ENCODE measurements at regions not wholly inside any gene's neighbourhood (a gene's known extent, or its start where the extent isn't known, plus 50 kb on each side); places are given as distances from the start of the nearest gene placed in this dataset.

DNA sequence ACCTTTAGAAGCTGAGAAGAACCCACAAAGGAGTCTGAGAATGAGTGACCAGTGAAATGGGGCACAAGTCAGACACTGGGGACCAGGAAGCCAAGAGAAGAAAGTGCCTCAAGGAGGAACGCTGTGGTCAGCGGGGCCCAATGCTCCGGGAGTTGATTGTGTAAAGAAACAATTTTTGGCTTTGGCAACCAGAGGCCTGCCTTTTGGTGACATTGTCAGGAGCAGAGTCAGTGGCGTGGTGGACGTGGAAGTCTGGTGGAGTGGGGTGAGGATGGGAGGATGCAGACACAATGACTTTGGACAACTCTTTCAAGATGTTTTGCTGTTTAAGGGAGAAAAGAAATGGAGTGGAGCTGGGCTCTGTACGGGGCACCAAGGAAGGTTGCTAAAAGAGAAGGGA is 100.2 kb upstream of the SEC11C start:
- Histone ChIP-seq H3K23ac (ENCODE audit: insufficient read length) (no peak overlapping the region), H2BK120ac (replicated peaks; ENCODE audit: low read depth, low read length) (no peak overlapping the region), H3K36me3 (ENCODE audit: control insufficient read depth in 2 of 4, insufficient read depth in 4 of 4, low read length in 3 of 4) (no peaks in the 10 kb centered on the region), H3K9ac (replicated peaks in 1 of 4; ENCODE audit: extremely low read depth in 1 of 4, low read depth in 3 of 4, low read length in 3 of 4) (no peak overlapping the region), H3K4me2 (ENCODE audit: insufficient read depth in 1 of 2, low read depth in 2 of 2, low read length in 2 of 2) (no peak overlapping the region), H3K9me3 (ENCODE audit: insufficient read depth in 2 of 2, low read depth in 1 of 2, low read length in 1 of 2) (no peaks in the 10 kb centered on the region), H3K27me3 (replicated peaks in 1 of 4; ENCODE audit: control insufficient read depth in 3 of 4, extremely low read depth in 1 of 4, insufficient read depth in 3 of 4, low read length in 3 of 4) (no peaks in the 10 kb centered on the region), H3K27ac (ENCODE audit: low read depth, low read length) (no peak overlapping the region), H2BK12ac (ENCODE audit: low read depth, low read length) (no peak overlapping the region), H2BK20ac (ENCODE audit: low read length) (no peak overlapping the region), H3K4ac (replicated peaks; ENCODE audit: insufficient read length, low read depth, low read length) (no peak overlapping the region), H3K4me3 (ENCODE audit: extremely low read depth in 1 of 4, insufficient read depth in 2 of 4, low read depth in 3 of 4, low read length in 4 of 4) (no peak overlapping the region), H2BK5ac (ENCODE audit: low read depth, low read length) (no peak overlapping the region), H4K20me1 (replicated peaks in 1 of 2; ENCODE audit: control insufficient read depth in 1 of 2, insufficient read depth in 2 of 2, low read length in 2 of 2) (no peaks in the 10 kb centered on the region), H3K14ac (ENCODE audit: insufficient read length) (no peak overlapping the region), H3K79me2 (ENCODE audit: control insufficient read depth in 1 of 2, insufficient read depth in 2 of 2, low read length in 2 of 2) (no peaks in the 10 kb centered on the region), H3K4me1 (replicated peaks in 1 of 4; ENCODE audit: control insufficient read depth in 3 of 4, insufficient read depth in 4 of 4, low read length in 3 of 4) (no peaks in the 10 kb centered on the region), H3K79me1 (ENCODE audit: low read depth, low read length) (no peaks in the 10 kb centered on the region), H2AK5ac (ENCODE audit: low read depth, low read length) (no peak overlapping the region), H4K5ac (ENCODE audit: insufficient read length, low read depth, low read length) (no peak overlapping the region), H4K8ac (ENCODE audit: extremely low read depth, insufficient read depth, low read length) (no peak overlapping the region), H3K56ac (replicated peaks; ENCODE audit: insufficient read length, low read depth, low read length) (no peak overlapping the region), H3K18ac (ENCODE audit: extremely low read depth, low read length) (no peak overlapping the region), H2AFZ (ENCODE audit: low read length) (no peak overlapping the region), H2BK15ac (ENCODE audit: low read length) (no peak overlapping the region), H4K91ac (replicated peaks; ENCODE audit: insufficient read length, low read length) (no peak overlapping the region), H3K23me2 (ENCODE audit: low read depth, low read length) (no peaks in the 10 kb centered on the region)
- CTCF ChIA-PET (ENCODE audit: partially characterized antibody), result interaction anchor here (1.2 to 1.5 kb wide), 2 partner anchors 19 to 258 kb away, joined by 3 to 4 read pairs; no protein-coding TSS in a partner anchor
- FAIRE-seq (no peak), DNase-seq (ENCODE audit: low read depth in 1 of 2, low spot score in 2 of 2) (no peak)
- 87% methylated on average over 6 of the region's 6 CpGs; no CpG with 5 or more reads in 1 of the 2 experiments for WGBS, 2 experiments (ENCODE audit: extremely low coverage in 1 of 2, insufficient coverage in 1 of 2, insufficient read length in 1 of 2, insufficient replicate concordance in 2 of 2, low coverage in 1 of 2, low lambda C conversion rate in 2 of 2, missing lambda C conversion rate in 1 of 2)
- TF ChIP-seq POU5F1 (IDR thresholded peaks at IDR 0.05; ENCODE audit: low read depth, low read length) (no peak), GTF2F1 (IDR thresholded peaks at IDR 0.05; ENCODE audit: borderline replicate concordance, low read depth, low read length) (no peak), EGR1 (IDR thresholded peaks at IDR 0.05; ENCODE audit: borderline replicate concordance, low read depth, low read length) (no peak), HDAC6 (IDR thresholded peaks at IDR 0.05; ENCODE audit: low read depth, low read length) (no peak), RAD21 (IDR thresholded peaks at IDR 0.05 in 1 of 2, conservative IDR thresholded peaks at IDR 0.05 in 1 of 2; ENCODE audit: low read depth in 2 of 2, low read length in 2 of 2) (no peak)
- POLR2A ChIA-PET (ENCODE audit: partially characterized antibody), result no interaction called here
